Fibroblast of lung (primary cell): ENCODE measurements at regions not wholly inside any gene's neighbourhood (a gene's known extent, or its start where the extent isn't known, plus 50 kb on each side); places are given as distances from the start of the nearest gene placed in this dataset.

ENCODE experiments used
- DNase-seq, 2 donors: peaks; one replicate each; pipeline versions ENCODE4 v3.0.0 to v3.0.0-alpha.2; 2010; ENCODE audit warnings: low read depth in 2 of 2
- H2AFZ ChIP-seq: 2 replicates; pipeline ENCODE4 v1.5.1; 2012; ENCODE audit warnings: low read length, control low read depth, inconsistent platforms
- H3K27ac ChIP-seq: 2 replicates; pipeline ENCODE4 v1.5.1; 2011; ENCODE audit warnings: low read length, control low read depth; ENCODE audit not compliant: insufficient read depth
- H3K27me3 ChIP-seq: 2 replicates; pipeline ENCODE4 v1.5.1; 2011; ENCODE audit warnings: mild to moderate bottlenecking, low read length; ENCODE audit not compliant: control insufficient read depth, insufficient read depth
- H3K36me3 ChIP-seq: 2 replicates; pipeline ENCODE4 v1.5.1; 2011; ENCODE audit warnings: low read length; ENCODE audit not compliant: control insufficient read depth, insufficient read depth
- H3K4me1 ChIP-seq: 2 replicates; pipeline ENCODE4 v1.5.1; 2011; ENCODE audit warnings: low read length; ENCODE audit not compliant: control insufficient read depth, insufficient read depth; ENCODE audit errors: extremely low read depth
- H3K4me2 ChIP-seq: 2 replicates; pipeline ENCODE4 v1.5.1; 2011; ENCODE audit warnings: low read length, control low read depth; ENCODE audit not compliant: insufficient read depth; ENCODE audit errors: extremely low read depth
- H3K4me3 ChIP-seq, 4 experiments: fragments of 200-600 bp in 1 of 4; sonication (generic) in 1 of 4; replicated peaks in 1 of 4; 2 replicates each; pipeline ENCODE4 v1.5.1; 2011 to 2016; ENCODE audit warnings: low read length in 4 of 4, low read depth in 3 of 4, mild to moderate bottlenecking in 3 of 4, control low read depth in 2 of 4, inconsistent platforms in 1 of 4, mixed read lengths in 1 of 4; ENCODE audit not compliant: insufficient read depth in 1 of 4; ENCODE audit errors: control extremely low read depth in 1 of 4
- H3K79me2 ChIP-seq: 2 replicates; pipeline ENCODE4 v1.5.1; 2012; ENCODE audit warnings: mild to moderate bottlenecking, low read length, inconsistent platforms; ENCODE audit not compliant: control insufficient read depth, insufficient read depth
- H3K9ac ChIP-seq: 2 replicates; pipeline ENCODE4 v1.5.1; 2011; ENCODE audit warnings: mild to moderate bottlenecking, low read length, control low read depth; ENCODE audit not compliant: insufficient read depth
- H3K9me3 ChIP-seq: 2 replicates; pipeline ENCODE4 v1.5.1; 2012; ENCODE audit warnings: low read depth, low read length; ENCODE audit not compliant: control insufficient read depth, insufficient read depth
- H4K20me1 ChIP-seq: 2 replicates; pipeline ENCODE4 v1.5.1; 2011; ENCODE audit warnings: low read length; ENCODE audit not compliant: control insufficient read depth, insufficient read depth; ENCODE audit errors: extremely low read depth
- CTCF ChIP-seq, 2 donors: IDR thresholded peaks in 1 of 2; conservative IDR thresholded peaks in 1 of 2; 1 replicate in 1 of 2; 2 replicates in 1 of 2; pipeline ENCODE4 v1.5.1; 2011 to 2012; ENCODE audit warnings: low read length in 2 of 2, control low read depth in 1 of 2, inconsistent platforms in 1 of 2, low read depth in 1 of 2, mild to moderate bottlenecking in 1 of 2
- EZH2 ChIP-seq: IDR thresholded peaks from 2 replicates; pipeline ENCODE4 v1.5.1; 2012; ENCODE audit warnings: low read length, control low read depth, mild to moderate bottlenecking; ENCODE audit errors: missing control alignments

- no peaks in the 10 kb centered on the region for H3K4me1 ChIP-seq
- H3K4me2 ChIP-seq = no peak overlapping the region
- H4K20me1 ChIP-seq = no peaks in the 10 kb centered on the region
- H3K9me3 ChIP-seq = no peaks in the 10 kb centered on the region
- no peak overlapping the region for H2AFZ ChIP-seq
- H3K36me3 ChIP-seq = no peaks in the 10 kb centered on the region
- no peak overlapping the region for H3K4me3 ChIP-seq
- no peak overlapping the region for H3K9ac ChIP-seq
- H3K27me3 ChIP-seq = no peaks in the 10 kb centered on the region
- no peak overlapping the region for H3K27ac ChIP-seq
- no peaks in the 10 kb centered on the region for H3K79me2 ChIP-seq
- peak; percentile 72 to 84 for DNase-seq
- no peak for TF ChIP-seq CTCF (conservative IDR thresholded peaks at IDR 0.05 in 1 of 2, IDR thresholded peaks at IDR 0.05 in 1 of 2; ENCODE audit: low read depth in 1 of 2, low read length in 2 of 2)
Measured at GRCh38 chr4:26105815-26106699, 192.0 kb downstream of the SMIM20 start.

- DNase-seq = no peak
Measured at GRCh38 chr4:26106776-26107175, 192.8 kb downstream of the SMIM20 start.

GRCh38 chr4:26108054-26108453 lies 194.0 kb downstream of the SMIM20 start:
- H3K27me3 ChIP-seq = no peaks in the 10 kb centered on the region
- DNase-seq = no peak

More at GRCh38 chr4:26106776-26107175, 192.8 kb downstream of the SMIM20 start:
- Histone ChIP-seq H2AFZ (no peak overlapping the region), H3K9me3 (no peaks in the 10 kb centered on the region), H4K20me1 (no peaks in the 10 kb centered on the region), H3K9ac (no peak overlapping the region), H3K4me1 (no peaks in the 10 kb centered on the region), H3K4me2 (no peak overlapping the region), H3K36me3 (no peaks in the 10 kb centered on the region), H3K4me3 (no peak overlapping the region), H3K27ac (no peak overlapping the region), H3K79me2 (no peaks in the 10 kb centered on the region), H3K27me3 (no peaks in the 10 kb centered on the region)
- TF ChIP-seq EZH2 (no peak), CTCF (conservative IDR thresholded peaks at IDR 0.05 in 1 of 2, IDR thresholded peaks at IDR 0.05 in 1 of 2; ENCODE audit: low read depth in 1 of 2, low read length in 2 of 2) (no peak)

More at GRCh38 chr4:26108054-26108453, 194.0 kb downstream of the SMIM20 start:
- Histone ChIP-seq H3K4me3 (no peak overlapping the region), H3K36me3 (no peaks in the 10 kb centered on the region), H2AFZ (no peak overlapping the region), H3K27ac (no peak overlapping the region), H3K9ac (no peak overlapping the region), H4K20me1 (no peaks in the 10 kb centered on the region), H3K4me2 (no peak overlapping the region), H3K79me2 (no peaks in the 10 kb centered on the region), H3K4me1 (no peaks in the 10 kb centered on the region), H3K9me3 (no peaks in the 10 kb centered on the region)
- no peak for TF ChIP-seq CTCF (conservative IDR thresholded peaks at IDR 0.05 in 1 of 2, IDR thresholded peaks at IDR 0.05 in 1 of 2; ENCODE audit: low read depth in 1 of 2, low read length in 2 of 2)
- no peak for TF ChIP-seq EZH2
